ENCODE measurements at regions not wholly inside any gene's neighbourhood (a gene's known extent, or its start where the extent isn't known, plus 50 kb on each side); places are given as distances from the start of the nearest gene placed in this dataset.

DNA sequence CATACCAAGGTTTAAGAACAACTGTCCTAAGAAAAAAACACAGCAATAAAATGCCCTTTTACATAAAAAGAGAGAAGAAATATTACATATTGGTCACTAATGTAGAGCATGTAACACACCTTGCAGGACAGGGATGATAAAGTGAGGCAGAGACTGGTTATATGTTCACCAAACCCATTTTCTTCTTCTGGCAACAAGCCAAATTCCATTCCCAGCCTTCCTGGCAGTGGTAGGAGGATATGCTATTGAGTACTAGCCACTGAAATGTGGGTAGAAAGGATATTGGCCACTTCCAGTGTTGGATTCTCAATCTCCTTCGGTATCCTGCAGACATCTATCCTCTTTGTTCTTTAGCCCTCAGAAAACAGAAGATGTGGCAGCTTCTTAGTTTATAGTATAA is 105.2 kb upstream of the SHISA6 start:
- TF ChIP-seq CTCF (IDR thresholded peaks at IDR 0.05) (no peak), POLR2A (IDR thresholded peaks at IDR 0.05) (no peak), EP300 (IDR thresholded peaks at IDR 0.05) (no peak)

All from ovary (tissue), 3 donors.